H1 (cell line): ENCODE measurements at regions not wholly inside any gene's neighbourhood (a gene's known extent, or its start where the extent isn't known, plus 50 kb on each side); places are given as distances from the start of the nearest gene placed in this dataset.
A peak's percentile ranks its signal among the peaks of the same experiment; 100 is the strongest.

ENCODE experiments used
- CTCF ChIA-PET: fragments of 300-600 bp; sonication (Branson Sonifier 250); formaldehyde crosslinking; loops from one replicate; lab custom pipeline; 2021; ENCODE audit not compliant: partially characterized antibody; lab: Charles Lee
- POLR2A ChIA-PET: fragments of 300-600 bp; sonication (Branson Sonifier 250); formaldehyde crosslinking; loops from one replicate; lab custom pipeline; 2021; ENCODE audit warnings: inconsistent platforms; ENCODE audit not compliant: partially characterized antibody; lab: Charles Lee
- DNase-seq, 2 experiments: peaks; one replicate each; pipeline versions ENCODE4 v3.0.0 to v3.0.0-alpha.2; 2010 to 2022; ENCODE audit warnings: low spot score in 2 of 2, low read depth in 1 of 2, mixed read lengths in 1 of 2
- FAIRE-seq: peaks from 2 replicates; lab custom pipeline; 2011; peaks lifted over from hg19 to GRCh38; lab: Jason Lieb, UNC
- H2AFZ ChIP-seq: 2 replicates; pipeline ENCODE4 v1.8.1; 2012; ENCODE audit warnings: low read length, inconsistent platforms
- H2AK5ac ChIP-seq: 2 replicates; pipeline ENCODE4 v1.6.1; 2013; ENCODE audit warnings: low read depth, low read length
- H2BK120ac ChIP-seq: replicated peaks from 2 replicates; pipeline ENCODE3; 2013; ENCODE audit warnings: low read depth, low read length, inconsistent platforms
- H2BK12ac ChIP-seq: 2 replicates; pipeline ENCODE4 v1.6.1; 2013; ENCODE audit warnings: low read depth, low read length
- H2BK15ac ChIP-seq: 2 replicates; pipeline ENCODE4 v1.6.1; 2013; ENCODE audit warnings: low read length
- H2BK20ac ChIP-seq: 2 replicates; pipeline ENCODE4 v1.6.1; 2013; ENCODE audit warnings: low read length
- H2BK5ac ChIP-seq: 2 replicates; pipeline ENCODE4 v1.6.1; 2013; ENCODE audit warnings: low read depth, low read length
- H3K14ac ChIP-seq: 2 replicates; pipeline ENCODE4 v1.6.1; 2013; ENCODE audit warnings: inconsistent platforms; ENCODE audit not compliant: insufficient read length
- H3K18ac ChIP-seq: 2 replicates; pipeline ENCODE4 v1.6.1; 2013; ENCODE audit warnings: low read length; ENCODE audit errors: extremely low read depth
- H3K23ac ChIP-seq: 2 replicates; pipeline ENCODE4 v1.6.1; 2013; ENCODE audit warnings: inconsistent platforms; ENCODE audit not compliant: insufficient read length
- H3K23me2 ChIP-seq: 2 replicates; pipeline ENCODE4 v1.6.1; 2013; ENCODE audit warnings: low read depth, low read length
- H3K27ac ChIP-seq: 2 replicates; pipeline ENCODE4 v1.6.1; 2011; ENCODE audit warnings: low read depth, low read length, inconsistent platforms
- H3K27me3 ChIP-seq, 4 experiments: replicated peaks in 1 of 4; 1 replicate in 1 of 4; 2 replicates in 3 of 4; pipeline versions ENCODE4 v1.6.1 to v1.8.1; 2011 to 2013; ENCODE audit warnings: low read length in 3 of 4, mild to moderate bottlenecking in 3 of 4, inconsistent platforms in 2 of 4, mixed read lengths in 2 of 4, moderate library complexity in 1 of 4; ENCODE audit not compliant: control insufficient read depth in 3 of 4, insufficient read depth in 3 of 4; ENCODE audit errors: extremely low read depth in 1 of 4
- H3K36me3 ChIP-seq, 4 experiments: 2 replicates each; pipeline versions ENCODE4 v1.6.1 to v1.8.1; 2011 to 2013; ENCODE audit warnings: mild to moderate bottlenecking in 4 of 4, low read length in 3 of 4, moderate library complexity in 2 of 4, control low read depth in 1 of 4, inconsistent platforms in 1 of 4; ENCODE audit not compliant: insufficient read depth in 4 of 4, control insufficient read depth in 2 of 4
- H3K4ac ChIP-seq: replicated peaks from 2 replicates; pipeline ENCODE3; 2013; ENCODE audit warnings: low read length, low read depth, mixed read lengths, inconsistent platforms; ENCODE audit not compliant: insufficient read length
- H3K4me1 ChIP-seq, 4 experiments: replicated peaks in 1 of 4; 1 replicate in 1 of 4; 2 replicates in 3 of 4; pipeline versions ENCODE4 v1.6.1 to v1.8.1; 2011 to 2013; ENCODE audit warnings: low read length in 3 of 4, inconsistent platforms in 2 of 4, mixed read lengths in 1 of 4; ENCODE audit not compliant: insufficient read depth in 4 of 4, control insufficient read depth in 3 of 4
- H3K4me2 ChIP-seq, 2 experiments: 2 replicates each; pipeline versions ENCODE4 v1.6.1 to v1.8.1; 2011 to 2013; ENCODE audit warnings: low read depth in 2 of 2, low read length in 2 of 2, control low read depth in 1 of 2, inconsistent platforms in 1 of 2, mild to moderate bottlenecking in 1 of 2; ENCODE audit not compliant: insufficient read depth in 1 of 2
- H3K4me3 ChIP-seq, 4 experiments: fragments of 200-600, 300-600 bp in 1 of 4; sonication (generic), shearing (Covaris generic), sonication (Bioruptor Twin) in 1 of 4; 2 replicates each; pipeline versions ENCODE4 v1.5.1 to v1.8.1; 2011 to 2016; ENCODE audit warnings: low read length in 4 of 4, low read depth in 3 of 4, control low read depth in 2 of 4, inconsistent platforms in 2 of 4, mild to moderate bottlenecking in 2 of 4, mixed read lengths in 1 of 4, moderate library complexity in 1 of 4; ENCODE audit not compliant: insufficient read depth in 2 of 4; ENCODE audit errors: extremely low read depth in 1 of 4
- H3K56ac ChIP-seq: replicated peaks from 2 replicates; pipeline ENCODE3; 2013; ENCODE audit warnings: low read depth, mild to moderate bottlenecking, mixed read lengths, low read length, inconsistent platforms; ENCODE audit not compliant: insufficient read length
- H3K79me1 ChIP-seq: 2 replicates; pipeline ENCODE4 v1.6.1; 2013; ENCODE audit warnings: low read depth, low read length, control low read depth
- H3K79me2 ChIP-seq, 2 experiments: 2 replicates each; pipeline versions ENCODE4 v1.6.1 to v1.8.1; 2012 to 2013; ENCODE audit warnings: low read length in 2 of 2, mild to moderate bottlenecking in 2 of 2, inconsistent platforms in 1 of 2; ENCODE audit not compliant: insufficient read depth in 2 of 2, control insufficient read depth in 1 of 2
- H3K9ac ChIP-seq, 4 experiments: replicated peaks in 1 of 4; 1 replicate in 1 of 4; 2 replicates in 3 of 4; pipeline versions ENCODE4 v1.6.1 to v1.8.1; 2011 to 2013; ENCODE audit warnings: low read depth in 3 of 4, low read length in 3 of 4, control low read depth in 2 of 4, mild to moderate bottlenecking in 2 of 4, moderate library complexity in 2 of 4, inconsistent platforms in 1 of 4; ENCODE audit errors: extremely low read depth in 1 of 4
- H3K9me3 ChIP-seq, 2 experiments: 2 replicates each; pipeline versions ENCODE4 v1.6.1 to v1.8.1; 2012 to 2013; ENCODE audit warnings: mild to moderate bottlenecking in 2 of 2, moderate library complexity in 2 of 2, control low read depth in 1 of 2, inconsistent platforms in 1 of 2, low read depth in 1 of 2, low read length in 1 of 2, mixed read lengths in 1 of 2; ENCODE audit not compliant: insufficient read depth in 2 of 2
- H4K20me1 ChIP-seq, 2 experiments: replicated peaks in 1 of 2; 2 replicates each; pipeline versions ENCODE3 to v1.8.1; 2011 to 2013; ENCODE audit warnings: inconsistent platforms in 2 of 2, low read length in 2 of 2, mild to moderate bottlenecking in 1 of 2; ENCODE audit not compliant: insufficient read depth in 2 of 2, control insufficient read depth in 1 of 2
- H4K5ac ChIP-seq: 2 replicates; pipeline ENCODE4 v1.6.1; 2013; ENCODE audit warnings: low read length, low read depth, mixed read lengths, inconsistent platforms; ENCODE audit not compliant: insufficient read length
- H4K8ac ChIP-seq: 2 replicates; pipeline ENCODE4 v1.8.0; 2013; ENCODE audit warnings: mild to moderate bottlenecking, moderate library complexity, low read length, inconsistent platforms; ENCODE audit not compliant: insufficient read depth; ENCODE audit errors: extremely low read depth
- H4K91ac ChIP-seq: replicated peaks from 2 replicates; pipeline ENCODE3; 2013; ENCODE audit warnings: low read length, mixed read lengths, inconsistent platforms; ENCODE audit not compliant: insufficient read length
- CHD1 ChIP-seq: IDR thresholded peaks from 2 replicates; pipeline ENCODE4 v1.6.1; 2012; ENCODE audit warnings: low read depth, low read length, improper control_type of control experiment
- FOSL1 ChIP-seq: IDR thresholded peaks from 2 replicates; pipeline ENCODE4 v1.6.1; 2011; ENCODE audit warnings: mild to moderate bottlenecking, low read depth, low read length, moderate library complexity; ENCODE audit not compliant: insufficient read depth
- GABPA ChIP-seq: IDR thresholded peaks from 2 replicates; pipeline ENCODE4 v1.6.1; 2011; ENCODE audit warnings: mild to moderate bottlenecking, low read length, moderate library complexity, borderline replicate concordance; ENCODE audit not compliant: insufficient read depth
- RFX5 ChIP-seq: IDR thresholded peaks from 2 replicates; pipeline ENCODE4 v1.6.1; 2011; ENCODE audit warnings: low read depth, low read length, improper control_type of control experiment, borderline replicate concordance
- SIN3A ChIP-seq, 2 experiments: IDR thresholded peaks in 1 of 2; conservative IDR thresholded peaks in 1 of 2; 2 replicates each; pipeline ENCODE4 v1.6.1; 2011 to 2012; ENCODE audit warnings: low read length in 2 of 2, improper control_type of control experiment in 1 of 2, low read depth in 1 of 2, mild to moderate bottlenecking in 1 of 2
- SUZ12 ChIP-seq: fragments of 200-600 bp; sonication (generic); IDR thresholded peaks from 2 replicates; pipeline ENCODE4 v1.6.1; 2012; ENCODE audit warnings: mild to moderate bottlenecking, inconsistent platforms, low read length, moderate library complexity, mixed read lengths
- TEAD4 ChIP-seq: IDR thresholded peaks from 2 replicates; pipeline ENCODE4 v1.6.1; 2012; ENCODE audit warnings: low read depth, low read length, inconsistent platforms, mixed read lengths
- YY1 ChIP-seq: IDR thresholded peaks from 2 replicates; pipeline ENCODE4 v1.6.1; 2011; ENCODE audit warnings: low read depth, mild to moderate bottlenecking, low read length
- WGBS, 2 experiments: shearing (Covaris generic) in 1 of 2; methylation state at CpG; one replicate each; pipeline versions ENCODE4 v1.1.6 to v1.1.7; 2013 to 2015; ENCODE audit warnings: low lambda C conversion rate in 2 of 2, mixed read lengths in 2 of 2, inconsistent platforms in 1 of 2, low coverage in 1 of 2, missing lambda C conversion rate in 1 of 2; ENCODE audit not compliant: insufficient replicate concordance in 2 of 2, insufficient coverage in 1 of 2, insufficient read length in 1 of 2; ENCODE audit errors: extremely low coverage in 1 of 2, missing lambda C conversion rate in 1 of 2; 5-methylcytosine and 5-hydroxymethylcytosine counted together

- FAIRE-seq (no peak), DNase-seq (no peak)
- Histone ChIP-seq H3K4me3 (no peak overlapping the region), H3K14ac (no peak overlapping the region), H3K4me1 (no peaks in the 10 kb centered on the region), H3K23ac (no peak overlapping the region), H3K4ac (no peak overlapping the region), H3K27ac (no peak overlapping the region), H4K20me1 (no peaks in the 10 kb centered on the region), H2BK120ac (no peak overlapping the region), H3K27me3 (no peaks in the 10 kb centered on the region), H3K9me3 (no peaks in the 10 kb centered on the region), H4K91ac (no peak overlapping the region), H4K5ac (no peak overlapping the region), H3K9ac (no peak overlapping the region), H4K8ac (no peak overlapping the region), H3K79me2 (no peaks in the 10 kb centered on the region), H3K23me2 (no peaks in the 10 kb centered on the region; the same call in 1 of the 2 replicates), H3K56ac (no peak overlapping the region), H3K4me2 (no peak overlapping the region), H3K18ac (no peak overlapping the region), H2BK5ac (no peak overlapping the region), H2BK12ac (no peak overlapping the region), H2BK20ac (no peak overlapping the region), H2AK5ac (no peak overlapping the region), H3K79me1 (no peaks in the 10 kb centered on the region), H2AFZ (no peak overlapping the region), H3K36me3 (no peaks in the 10 kb centered on the region), H2BK15ac (no peak overlapping the region)
- POLR2A ChIA-PET, result no interaction called here
- CTCF ChIA-PET, result no interaction called here
- TF ChIP-seq CHD1, result no peak
- TF ChIP-seq FOSL1, result no peak
- peak; percentile 82 for TF ChIP-seq TEAD4
- 0 out of 2 replicates have a peak, but pooled peaks have one; percentile 42 for TF ChIP-seq YY1
- no peak for TF ChIP-seq SIN3A (conservative IDR thresholded peaks at IDR 0.05 in 1 of 2, IDR thresholded peaks at IDR 0.05 in 1 of 2; ENCODE audit: low read depth in 1 of 2, low read length in 2 of 2)
- no peak for TF ChIP-seq RFX5
- no peak for TF ChIP-seq GABPA
- no peak for TF ChIP-seq SUZ12
- 85% methylated on average over 2 of the region's 2 CpGs; no CpG with 5 or more reads in 1 of the 2 experiments for WGBS, 2 experiments
Measured at GRCh38 chr1:189538271-189538670, 939.4 kb downstream of the BRINP3 start.
